ENCODE measurements at regions not wholly inside any gene's neighbourhood (a gene's known extent, or its start where the extent isn't known, plus 50 kb on each side); places are given as distances from the start of the nearest gene placed in this dataset.

DNA sequence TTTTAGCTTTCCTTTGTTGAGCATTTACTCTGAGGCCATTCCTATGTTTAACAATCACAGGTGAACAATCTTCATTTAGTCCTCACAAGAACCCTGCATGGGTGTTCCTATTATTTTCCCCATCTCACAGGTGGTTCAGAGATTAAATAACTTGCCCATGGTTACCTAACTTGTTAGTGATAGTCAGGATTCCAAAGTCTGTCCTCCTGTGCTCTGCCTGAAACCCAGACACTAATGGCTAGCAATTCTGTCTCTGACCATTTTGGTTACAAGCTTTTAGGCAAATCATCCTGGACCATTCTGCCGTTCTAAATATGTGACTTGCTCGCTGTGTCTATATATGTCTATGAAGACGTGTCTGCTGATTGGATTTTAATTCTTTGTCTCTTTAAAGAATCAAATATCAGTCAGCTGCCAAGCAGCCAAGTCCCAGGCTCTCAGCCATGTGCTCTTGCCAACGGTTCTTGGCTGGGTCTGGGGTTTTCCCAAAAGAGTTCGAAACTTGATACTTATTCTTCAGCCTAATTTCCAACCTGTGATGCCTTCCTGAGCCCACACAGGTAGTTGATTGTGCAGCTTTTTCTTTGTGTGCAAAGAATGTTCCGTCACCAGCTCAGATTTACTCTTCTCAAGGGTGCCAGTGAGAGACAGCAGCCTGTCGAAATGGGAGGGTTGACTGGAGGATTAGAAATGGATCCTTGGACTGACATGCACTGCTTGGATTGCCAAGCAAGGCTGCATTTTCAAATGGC is 121.7 kb downstream of the NREP start:
- H3K4me3 ChIP-seq (replicated peaks in 1 of 3; ENCODE audit: insufficient read depth in 1 of 3, low read depth in 2 of 3, low read length in 3 of 3), result no peak overlapping the region
- 16% methylated on average over 7 of the region's 7 CpGs for WGBS (ENCODE audit: low lambda C conversion rate)
- no peak overlapping the region for H3K4me2 ChIP-seq (ENCODE audit: low read depth, low read length)
- ChIA-PET CTCF (ENCODE audit: low intra/inter-chr PET ratio, low total read pairs) (no interaction called here), POLR2A (no interaction called here)
- peaks cover 23% of the 10 kb centered on the region for H3K9me3 ChIP-seq (ENCODE audit: low read length)
- intact Hi-C loops (cut with micrococcal nuclease; ENCODE audit: unreplicated experiment) (no loop called here), in situ Hi-C loops (cut with HindIII; ENCODE audit: extremely low pct_ligation_motif_present, low pct_unique_long_range_greater_than_20kb) (no loop called here)
- BruUV-seq (replicated peaks), result no TSS peak
- H4K20me1 ChIP-seq (ENCODE audit: insufficient read depth, low read length), result no peaks in the 10 kb centered on the region
- peaks cover 0 to 3% of the 10 kb centered on the region in 2 experiments; a peak in 1 of 5 replicates for H3K27me3 ChIP-seq (ENCODE audit: control insufficient read depth in 1 of 2, insufficient read depth in 2 of 2, low read length in 2 of 2)
- no peaks in the 10 kb centered on the region for H3K4me1 ChIP-seq (ENCODE audit: insufficient read depth, low read length)
- ATAC-seq (no peak), FAIRE-seq (no peak), DNase-seq (ENCODE audit: low spot score) (no peak)
- no peak overlapping the region for H3K9ac ChIP-seq (ENCODE audit: insufficient read depth, low read depth, low read length)
- H3K79me2 ChIP-seq (ENCODE audit: insufficient read depth, low read length), result no peaks in the 10 kb centered on the region
- H3K36me3 ChIP-seq (replicated peaks in 1 of 2; ENCODE audit: control insufficient read depth in 1 of 2, insufficient read depth in 2 of 2, low read length in 2 of 2), result no peaks in the 10 kb centered on the region
- H3K27ac ChIP-seq (ENCODE audit: extremely low read length, insufficient read depth, low read length), result no peak overlapping the region
- H2AFZ ChIP-seq (ENCODE audit: low read length), result no peak overlapping the region
- TF ChIP-seq ZNF652 (CRISPR knock-in tag; IDR thresholded peaks at IDR 0.05; ENCODE audit: borderline replicate concordance, low read depth) (no peak), ZNF567 (CRISPR knock-in tag; IDR thresholded peaks at IDR 0.05; ENCODE audit: borderline replicate concordance) (no peak), ZFP90 (CRISPR knock-in tag; IDR thresholded peaks at IDR 0.05; ENCODE audit: borderline replicate concordance) (no peak), HMGXB4 (CRISPR knock-in tag; IDR thresholded peaks at IDR 0.05; ENCODE audit: borderline replicate concordance in 1 of 2, low read depth in 1 of 2) (no peak), ZNF260 (CRISPR knock-in tag; IDR thresholded peaks at IDR 0.05; ENCODE audit: borderline replicate concordance, low read depth) (no peak), ZFP36L1 (CRISPR knock-in tag; IDR thresholded peaks at IDR 0.05) (no peak), PHF21A (CRISPR knock-in tag; IDR thresholded peaks at IDR 0.05) (no peak)
- TF ChIP-seq, protein P1, sequence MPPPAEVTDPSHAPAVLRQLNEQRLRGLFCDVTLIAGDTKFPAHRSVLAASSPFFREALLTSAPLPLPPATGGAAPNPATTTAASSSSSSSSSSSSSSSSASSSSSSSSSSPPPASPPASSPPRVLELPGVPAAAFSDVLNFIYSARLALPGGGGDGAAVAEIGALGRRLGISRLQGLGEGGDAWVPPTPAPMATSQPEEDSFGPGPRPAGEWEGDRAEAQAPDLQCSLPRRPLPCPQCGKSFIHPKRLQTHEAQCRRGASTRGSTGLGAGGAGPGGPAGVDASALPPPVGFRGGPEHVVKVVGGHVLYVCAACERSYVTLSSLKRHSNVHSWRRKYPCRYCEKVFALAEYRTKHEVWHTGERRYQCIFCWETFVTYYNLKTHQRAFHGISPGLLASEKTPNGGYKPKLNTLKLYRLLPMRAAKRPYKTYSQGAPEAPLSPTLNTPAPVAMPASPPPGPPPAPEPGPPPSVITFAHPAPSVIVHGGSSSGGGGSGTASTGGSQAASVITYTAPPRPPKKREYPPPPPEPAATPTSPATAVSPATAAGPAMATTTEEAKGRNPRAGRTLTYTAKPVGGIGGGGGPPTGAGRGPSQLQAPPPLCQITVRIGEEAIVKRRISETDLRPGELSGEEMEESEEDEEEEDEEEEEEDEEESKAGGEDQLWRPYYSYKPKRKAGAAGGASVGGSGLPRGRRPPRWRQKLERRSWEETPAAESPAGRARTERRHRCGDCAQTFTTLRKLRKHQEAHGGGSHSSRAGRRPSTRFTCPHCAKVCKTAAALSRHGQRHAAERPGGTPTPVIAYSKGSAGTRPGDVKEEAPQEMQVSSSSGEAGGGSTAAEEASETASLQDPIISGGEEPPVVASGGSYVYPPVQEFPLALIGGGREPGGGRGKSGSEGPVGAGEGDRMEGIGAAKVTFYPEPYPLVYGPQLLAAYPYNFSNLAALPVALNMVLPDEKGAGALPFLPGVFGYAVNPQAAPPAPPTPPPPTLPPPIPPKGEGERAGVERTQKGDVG (CRISPR knock-in tag; IDR thresholded peaks at IDR 0.05; ENCODE audit: borderline replicate concordance), result no peak
- TF ChIP-seq, protein P2, sequence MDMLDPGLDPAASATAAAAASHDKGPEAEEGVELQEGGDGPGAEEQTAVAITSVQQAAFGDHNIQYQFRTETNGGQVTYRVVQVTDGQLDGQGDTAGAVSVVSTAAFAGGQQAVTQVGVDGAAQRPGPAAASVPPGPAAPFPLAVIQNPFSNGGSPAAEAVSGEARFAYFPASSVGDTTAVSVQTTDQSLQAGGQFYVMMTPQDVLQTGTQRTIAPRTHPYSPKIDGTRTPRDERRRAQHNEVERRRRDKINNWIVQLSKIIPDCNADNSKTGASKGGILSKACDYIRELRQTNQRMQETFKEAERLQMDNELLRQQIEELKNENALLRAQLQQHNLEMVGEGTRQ (IDR thresholded peaks at IDR 0.05; ENCODE audit: low read depth, low read length), result no peak
- TF ChIP-seq, protein P2 (CRISPR knock-in tag; IDR thresholded peaks at IDR 0.05; ENCODE audit: borderline replicate concordance), result no peak
